NOMO-1 (cell line): ENCODE measurements at regions not wholly inside any gene's neighbourhood (a gene's known extent, or its start where the extent isn't known, plus 50 kb on each side); places are given as distances from the start of the nearest gene placed in this dataset.
"Not testable (repeated sequence)": the region's sequence is repeated elsewhere in the genome, so short reads cannot be mapped to it uniquely, and the experiment has no call there.

Source experiments
- DNase-seq, 2 experiments: peaks; one replicate each; lab custom pipeline; 2025; ENCODE audit not compliant: unreplicated experiment in 2 of 2; lab: John Stamatoyannopoulos, UW

GRCh38 chr2:128605931-128606330 lies 287.3 kb upstream of the HS6ST1 start:
- DNase-seq, result no peak

DNA sequence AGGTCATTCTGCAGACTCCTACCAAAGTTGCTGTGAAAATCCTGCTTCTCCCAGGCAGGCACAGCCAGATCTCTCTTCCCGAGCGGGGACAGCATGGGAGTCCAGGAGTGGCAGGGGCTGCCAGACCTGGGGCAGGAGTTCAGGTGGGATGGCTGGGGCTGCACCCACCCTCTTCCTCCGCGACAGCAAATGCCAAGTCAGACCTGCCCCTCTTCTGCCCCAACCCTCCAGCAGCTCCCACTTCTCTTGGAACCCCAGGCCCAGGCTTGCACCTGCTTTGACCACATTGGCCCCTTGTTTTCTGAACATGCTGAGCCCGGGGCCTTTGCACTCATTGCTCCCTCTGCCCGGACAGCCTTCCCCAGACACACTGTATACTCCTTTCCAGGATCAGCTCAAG lies 288.2 kb upstream of the HS6ST1 start:
- no peak for DNase-seq

- DNase-seq, result no peak
These were observed 288.8 kb upstream of the HS6ST1 start for GRCh38 chr2:128607440-128607839.

- DNase-seq, result no peak
These were observed 289.3 kb upstream of the HS6ST1 start for GRCh38 chr2:128607911-128608506.

GRCh38 chr2:128608921-128609880 lies 290.5 kb upstream of the HS6ST1 start:
- no peak for DNase-seq

GRCh38 chr2:128610496-128610895 lies 291.8 kb upstream of the HS6ST1 start:
- no peak for DNase-seq

GRCh38 chr2:128611421-128612320 lies 293.0 kb upstream of the HS6ST1 start:
- no peak for DNase-seq

DNA sequence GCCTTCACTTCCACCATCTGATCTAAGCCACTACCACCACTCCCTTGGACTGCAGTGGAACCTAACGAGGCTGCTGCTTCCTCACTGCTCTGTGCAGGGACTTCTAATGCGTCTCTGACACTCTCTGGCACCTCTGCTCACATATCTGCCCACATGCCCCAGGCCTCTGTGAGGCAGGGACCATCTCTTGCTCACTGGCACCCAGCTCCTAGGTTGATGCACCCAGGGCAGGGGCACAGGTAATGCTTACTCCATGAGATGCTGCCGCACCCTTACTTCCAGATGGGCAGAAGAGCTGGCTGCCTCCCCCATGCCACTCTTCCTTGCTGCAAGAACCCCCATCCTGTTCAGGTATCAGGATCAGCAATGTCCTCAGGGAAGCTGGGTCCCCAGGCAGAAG lies 294.0 kb upstream of the HS6ST1 start:
- DNase-seq, result no peak

GRCh38 chr2:128613351-128613750 lies 294.7 kb upstream of the HS6ST1 start:
- DNase-seq, result no peak

GRCh38 chr2:128613876-128614275 lies 295.2 kb upstream of the HS6ST1 start:
- DNase-seq, result no peak

DNA sequence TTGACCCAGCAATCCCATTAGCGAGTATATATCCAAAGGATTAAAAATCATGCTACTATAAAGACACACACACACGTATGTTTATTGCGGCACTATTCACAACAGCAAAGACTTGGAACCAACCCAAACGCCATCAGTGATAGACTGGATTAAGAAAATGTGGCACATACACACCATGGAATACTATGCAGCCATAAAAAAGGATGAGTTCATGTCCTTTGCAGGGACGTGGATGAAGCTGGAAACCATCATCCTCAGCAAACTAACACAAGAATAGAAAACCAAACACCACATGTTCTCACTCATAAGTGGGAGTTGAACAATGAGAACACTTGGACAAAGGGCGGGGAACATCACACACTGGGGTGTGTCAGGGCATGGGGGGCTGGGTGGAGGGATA lies 296.2 kb upstream of the HS6ST1 start:
- not testable (repeated sequence) for DNase-seq

DNA sequence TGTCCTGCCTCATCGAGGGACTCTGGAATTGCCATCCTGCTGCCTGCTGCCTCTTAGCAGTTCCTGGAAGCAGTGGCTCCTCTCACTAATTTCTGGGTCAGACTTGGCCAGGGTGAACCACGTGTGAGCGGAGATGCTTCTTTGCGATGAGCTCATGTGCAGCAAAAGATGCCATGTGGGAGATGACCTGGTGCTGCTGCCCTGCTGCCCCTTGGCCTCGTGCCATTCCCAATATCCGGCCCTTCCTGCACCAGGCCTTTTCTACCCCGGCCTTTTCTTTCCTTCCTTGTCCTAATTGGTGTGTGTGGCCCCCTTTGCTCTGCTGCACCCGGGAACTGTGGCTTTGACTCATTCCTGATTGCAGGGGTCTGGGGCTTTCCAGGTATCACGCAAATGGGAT lies 296.9 kb upstream of the HS6ST1 start:
- DNase-seq, result no peak

DNA sequence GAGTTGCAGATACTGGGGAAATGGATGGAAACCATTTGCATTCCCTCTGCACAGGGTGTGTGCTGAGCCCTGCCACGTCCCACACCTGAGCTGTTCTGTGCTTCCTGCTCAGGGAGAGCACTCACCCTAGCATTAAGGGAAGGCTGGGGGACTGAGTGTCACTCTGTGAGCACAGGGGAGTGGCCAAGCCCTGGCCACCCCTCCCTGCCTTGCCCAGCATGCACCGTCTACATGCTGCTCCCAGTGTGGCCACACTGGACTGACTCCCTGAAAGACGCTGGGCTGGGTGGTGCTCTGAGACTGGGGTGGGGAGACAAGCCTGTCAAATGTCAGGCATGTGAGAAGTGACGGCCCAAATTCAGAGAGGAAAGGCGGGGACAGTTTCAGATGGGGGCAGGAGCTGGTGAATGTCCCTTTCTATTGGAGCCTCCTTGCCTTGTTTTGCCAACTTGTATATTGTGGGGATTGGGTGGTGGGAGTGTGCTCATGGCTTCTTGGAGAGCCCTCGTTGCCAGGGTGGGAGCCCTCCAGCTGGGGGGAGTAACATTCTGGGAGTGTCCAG lies 298.4 kb upstream of the HS6ST1 start:
- no peak for DNase-seq

DNA sequence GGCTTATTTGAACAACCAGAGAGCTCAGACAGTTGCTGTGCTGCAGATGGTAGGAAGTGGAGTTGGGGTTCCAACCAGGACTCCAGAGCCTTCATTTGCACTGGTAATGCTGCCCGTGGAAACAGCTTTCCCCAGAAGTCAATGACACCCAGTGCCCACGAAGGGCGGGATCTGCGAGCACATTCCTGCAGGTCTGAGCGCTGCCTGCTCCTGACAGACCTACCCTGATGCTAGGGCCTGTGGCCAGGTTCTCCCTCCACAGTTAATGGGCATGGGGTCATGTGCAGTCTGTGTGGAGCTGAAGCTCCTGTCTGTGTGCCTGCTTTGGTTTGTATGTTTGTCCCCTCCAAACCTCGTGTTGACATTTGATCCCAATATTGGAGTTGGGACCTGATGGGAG lies 299.0 kb upstream of the HS6ST1 start:
- DNase-seq, result no peak

- DNase-seq, result no peak
These were observed 300.0 kb upstream of the HS6ST1 start for GRCh38 chr2:128618642-128619041.

GRCh38 chr2:128619471-128620325 lies 301.0 kb upstream of the HS6ST1 start:
- DNase-seq, result no peak

GRCh38 chr2:128621074-128621473 lies 302.4 kb upstream of the HS6ST1 start:
- no peak for DNase-seq

GRCh38 chr2:128622371-128622770 lies 303.7 kb upstream of the HS6ST1 start:
- peak in 1 of 2 experiments; percentile 22 for DNase-seq

DNA sequence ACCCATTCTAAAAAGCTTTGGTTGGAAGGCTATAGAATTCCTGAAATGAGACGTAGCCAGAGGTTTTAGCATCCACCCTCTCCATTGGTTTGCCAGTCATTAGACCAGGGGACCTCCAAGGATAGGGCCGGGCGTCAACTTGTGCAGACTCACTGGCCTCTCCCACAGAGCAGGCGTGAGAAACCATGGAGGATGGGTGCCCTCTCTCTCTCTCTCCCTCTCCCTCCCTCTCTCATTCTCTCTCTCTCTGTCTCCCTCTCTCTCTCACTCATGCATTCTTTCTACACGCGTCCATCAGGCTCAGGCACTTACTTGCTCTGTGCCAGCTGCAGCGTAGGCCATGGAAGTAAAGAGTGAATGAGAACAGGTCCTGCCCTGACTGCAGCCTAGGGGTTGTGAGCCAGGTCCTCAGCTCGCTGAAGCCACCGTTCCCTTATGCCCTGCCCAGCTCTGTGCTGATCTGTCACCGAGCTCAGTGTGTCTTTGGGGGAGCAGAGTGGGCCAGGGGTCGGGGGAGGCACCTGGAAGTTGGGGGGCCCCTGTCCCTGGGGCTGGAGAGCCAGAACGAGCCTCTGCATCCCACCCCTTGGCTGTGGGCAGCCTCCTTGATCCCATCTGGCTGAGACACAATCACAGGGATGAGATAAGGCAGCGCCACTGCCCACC lies 304.4 kb upstream of the HS6ST1 start:
- no peak for DNase-seq
